WTC11 (cell line): ENCODE measurements at regions not wholly inside any gene's neighbourhood (a gene's known extent, or its start where the extent isn't known, plus 50 kb on each side); places are given as distances from the start of the nearest gene placed in this dataset.

Experiments used
- ATAC-seq: fragments of 200-7000 bp; cut with Tn5 transposase; 2 replicates; pipeline ENCODE4 v1.10.0; 2021; ENCODE audit warnings: mild to moderate bottlenecking, moderate library complexity
- CTCF ChIA-PET: fragments of 300-600 bp; sonication (Branson Sonifier 250); formaldehyde crosslinking; loops from one replicate; lab custom pipeline; 2021; ENCODE audit warnings: antibody characterized with exemption; lab: Charles Lee
- POLR2A ChIA-PET: fragments of 350-600 bp; sonication (Branson Sonifier 250); formaldehyde crosslinking; loops from one replicate; lab custom pipeline; 2021; ENCODE audit warnings: antibody characterized with exemption; lab: Charles Lee
- DNase-seq: peaks from one replicate; pipeline ENCODE4 v3.0.0; 2021; ENCODE audit warnings: low spot score
- H3K27ac Mint-ChIP-seq: 2 replicates; pipeline ENCODE4 v1.8.0; 2021; ENCODE audit warnings: mixed read lengths
- H3K27me3 Mint-ChIP-seq: 2 replicates; pipeline ENCODE4 v1.8.0; 2021; ENCODE audit warnings: low read depth, mild to moderate bottlenecking, moderate library complexity, mixed read lengths
- H3K36me3 Mint-ChIP-seq: 2 replicates; pipeline ENCODE4 v1.8.0; 2021; ENCODE audit warnings: mixed read lengths
- H3K4me1 Mint-ChIP-seq: 2 replicates; pipeline ENCODE4 v1.8.0; 2022; ENCODE audit warnings: mixed read lengths
- H3K4me3 Mint-ChIP-seq: 2 replicates; pipeline ENCODE4 v1.8.0; 2021; ENCODE audit warnings: mild to moderate bottlenecking, moderate library complexity, mixed read lengths
- H3K9me3 Mint-ChIP-seq: 2 replicates; pipeline ENCODE4 v1.8.0; 2021; ENCODE audit warnings: mixed read lengths
- AFF4 ChIP-seq: sonication (generic); formaldehyde crosslinking; IDR thresholded peaks from 2 replicates; pipeline ENCODE4 v1.8.1; 2023; ENCODE audit warnings: mild to moderate bottlenecking, missing genetic modification reagents, borderline replicate concordance
- ATF3 ChIP-seq: sonication (generic); formaldehyde crosslinking; conservative IDR thresholded peaks from 2 replicates; pipeline ENCODE4 v1.8.1; 2022; ENCODE audit warnings: mild to moderate bottlenecking, missing genetic modification reagents
- CTCF ChIP-seq: fragments of 200-600 bp; IDR thresholded peaks from 2 replicates; pipeline ENCODE4 v1.8.0; 2022; ENCODE audit warnings: antibody characterized with exemption
- E2F4 ChIP-seq: sonication (generic); formaldehyde crosslinking; IDR thresholded peaks from 2 replicates; pipeline ENCODE4 v1.8.1; 2022; ENCODE audit warnings: low read depth, mild to moderate bottlenecking, moderate library complexity, missing genetic modification reagents, borderline replicate concordance
- ELF4 ChIP-seq: sonication (generic); formaldehyde crosslinking; IDR thresholded peaks from 2 replicates; pipeline ENCODE4 v1.8.1; 2022; ENCODE audit warnings: low read depth, mild to moderate bottlenecking, moderate library complexity, missing genetic modification reagents
- FOXJ3 ChIP-seq: sonication (generic); formaldehyde crosslinking; IDR thresholded peaks from 2 replicates; pipeline ENCODE4 v1.9.0; 2021; ENCODE audit warnings: missing genetic modification reagents, mild to moderate bottlenecking, borderline replicate concordance
- JUN ChIP-seq: sonication (generic); formaldehyde crosslinking; IDR thresholded peaks from 2 replicates; pipeline ENCODE4 v1.8.0; 2023; ENCODE audit warnings: mild to moderate bottlenecking, missing genetic modification reagents
- OVOL2 ChIP-seq: fragments of 250-450 bp; sonication (Bioruptor Pico); IDR thresholded peaks from 2 replicates; pipeline ENCODE4 v1.9.0; 2021; ENCODE audit warnings: mild to moderate bottlenecking, borderline replicate concordance
- SMAD4 ChIP-seq: sonication (generic); formaldehyde crosslinking; IDR thresholded peaks from 2 replicates; pipeline ENCODE4 v1.8.0; 2022; ENCODE audit warnings: mild to moderate bottlenecking, missing genetic modification reagents
- SP1 ChIP-seq: sonication (generic); formaldehyde crosslinking; conservative IDR thresholded peaks from 2 replicates; pipeline ENCODE4 v1.8.1; 2022; ENCODE audit warnings: missing genetic modification reagents
- TEAD1 ChIP-seq: sonication (generic); formaldehyde crosslinking; IDR thresholded peaks from 2 replicates; pipeline ENCODE4 v1.8.0; 2022; ENCODE audit warnings: mild to moderate bottlenecking, missing genetic modification reagents
- ZBTB21 ChIP-seq: sonication (generic); formaldehyde crosslinking; IDR thresholded peaks from 2 replicates; pipeline ENCODE4 v1.8.1; 2023; ENCODE audit warnings: mild to moderate bottlenecking, missing genetic modification reagents, borderline replicate concordance
- ZNF281 ChIP-seq: sonication (generic); formaldehyde crosslinking; IDR thresholded peaks from 2 replicates; pipeline ENCODE4 v1.8.0; 2023; ENCODE audit warnings: mild to moderate bottlenecking, missing genetic modification reagents
- ZNF416 ChIP-seq: fragments of 250-450 bp; sonication (Bioruptor Pico); IDR thresholded peaks from 2 replicates; pipeline ENCODE4 v1.9.0; 2021; ENCODE audit warnings: mild to moderate bottlenecking, inconsistent platforms
- ZNF532 ChIP-seq: fragments of 250-450 bp; sonication (Bioruptor Pico); IDR thresholded peaks from 2 replicates; pipeline ENCODE4 v1.9.0; 2021; ENCODE audit warnings: mild to moderate bottlenecking, borderline replicate concordance

GRCh38 chr6:54609981-54610380 lies 236.6 kb upstream of the FAM83B start:
- no peaks in the 10 kb centered on the region for H3K4me1 Mint-ChIP-seq
- no peak for DNase-seq

GRCh38 chr6:54613596-54613995 lies 233.0 kb upstream of the FAM83B start:
- Mint-ChIP-seq H3K27me3 (no peaks in the 10 kb centered on the region), H3K4me1 (peaks cover 4% of the 10 kb centered on the region), H3K9me3 (no peaks in the 10 kb centered on the region), H3K36me3 (no peaks in the 10 kb centered on the region), H3K27ac (no peak overlapping the region), H3K4me3 (no peak overlapping the region)
- DNase-seq (no peak), ATAC-seq (no peak)
- POLR2A ChIA-PET = no interaction called here
- CTCF ChIA-PET = no interaction called here
- no peak for TF ChIP-seq SP1 (CRISPR knock-in tag)
- no peak for TF ChIP-seq ATF3 (CRISPR knock-in tag)
- TF ChIP-seq FOXJ3 (CRISPR knock-in tag) = no peak
- no peak for TF ChIP-seq ELF4 (CRISPR knock-in tag)
- TF ChIP-seq E2F4 (CRISPR knock-in tag) = no peak
- TF ChIP-seq SMAD4 (CRISPR knock-in tag) = no peak
- TF ChIP-seq OVOL2 (CRISPR knock-in tag) = no peak
- no peak for TF ChIP-seq TEAD1 (CRISPR knock-in tag)
- TF ChIP-seq ZNF532 (CRISPR knock-in tag) = no peak
- no peak for TF ChIP-seq AFF4 (CRISPR knock-in tag)

More at GRCh38 chr6:54609981-54610380, 236.6 kb upstream of the FAM83B start:
- POLR2A ChIA-PET = no interaction called here
- no peak for ATAC-seq
- H3K36me3 Mint-ChIP-seq = no peaks in the 10 kb centered on the region
- peaks cover 10% of the 10 kb centered on the region for H3K9me3 Mint-ChIP-seq
- no peak for TF ChIP-seq TEAD1 (CRISPR knock-in tag)
- no peak for TF ChIP-seq ZNF281
- TF ChIP-seq ZNF416 (CRISPR knock-in tag) = no peak
- no peak for TF ChIP-seq JUN (CRISPR knock-in tag)
- no peak for TF ChIP-seq ZBTB21
- no peak for TF ChIP-seq CTCF
- no peak overlapping the region for H3K4me3 Mint-ChIP-seq
- CTCF ChIA-PET = no interaction called here
- H3K27me3 Mint-ChIP-seq = no peaks in the 10 kb centered on the region
- H3K27ac Mint-ChIP-seq = no peak overlapping the region
